Spleen (tissue), 11 donors: ENCODE measurements at regions not wholly inside any gene's neighbourhood (a gene's known extent, or its start where the extent isn't known, plus 50 kb on each side); places are given as distances from the start of the nearest gene placed in this dataset.

Source experiments
- DNase-seq: peaks from one replicate; pipeline ENCODE4 v3.0.0-alpha.2; 2020
- H3K27ac ChIP-seq, 8 donors: fragments of 200-600 bp; sonication (generic) in 7 of 8; 1 replicate in 4 of 8; 2 replicates in 4 of 8; pipeline versions ENCODE4 v1.5.0 to v1.8.0; 2016 to 2021; ENCODE audit warnings: inconsistent platforms in 4 of 8, mild to moderate bottlenecking in 4 of 8, moderate library complexity in 1 of 8
- H3K27me3 ChIP-seq, 7 donors: fragments of 200-600 bp; sonication (generic) in 6 of 7; replicated peaks in 1 of 7; 1 replicate in 4 of 7; 2 replicates in 3 of 7; pipeline versions ENCODE4 v1.5.0 to v1.8.0; 2016 to 2021; ENCODE audit warnings: inconsistent platforms in 3 of 7, mild to moderate bottlenecking in 1 of 7
- H3K36me3 ChIP-seq, 6 donors: fragments of 200-600 bp; sonication (generic) in 5 of 6; 1 replicate in 4 of 6; 2 replicates in 2 of 6; pipeline versions ENCODE4 v1.5.0 to v1.8.0; 2016 to 2021; ENCODE audit warnings: inconsistent platforms in 2 of 6
- H3K4me1 ChIP-seq, 6 donors: fragments of 200-600 bp; sonication (generic) in 5 of 6; 1 replicate in 3 of 6; 2 replicates in 3 of 6; pipeline versions ENCODE4 v1.5.0 to v1.8.0; 2016 to 2021; ENCODE audit warnings: inconsistent platforms in 3 of 6
- H3K4me3 ChIP-seq, 8 donors: fragments of 200-600 bp; sonication (generic) in 7 of 8; 1 replicate in 4 of 8; 2 replicates in 4 of 8; pipeline versions ENCODE4 v1.5.0 to v1.8.0; 2016 to 2021; ENCODE audit warnings: inconsistent platforms in 4 of 8, mild to moderate bottlenecking in 4 of 8, moderate library complexity in 2 of 8
- H3K9me3 ChIP-seq, 8 donors: fragments of 200-600 bp; sonication (generic) in 7 of 8; 1 replicate in 4 of 8; 2 replicates in 4 of 8; pipeline versions ENCODE4 v1.5.0 to v1.8.0; 2016 to 2021; ENCODE audit warnings: inconsistent platforms in 4 of 8
- POLR2A ChIP-seq, 3 donors: fragments of 450-650 bp; IDR thresholded peaks; one replicate each; pipeline ENCODE4 v1.5.1; 2017; ENCODE audit warnings: antibody characterized with exemption in 3 of 3, mild to moderate bottlenecking in 1 of 3
- POLR2AphosphoS5 ChIP-seq, 3 donors: sonication (generic); formaldehyde crosslinking; IDR thresholded peaks; one replicate each; pipeline ENCODE4 v1.5.1; 2017; ENCODE audit warnings: antibody characterized with exemption in 3 of 3
- whole genome bisulfite sequencing, 5 donors: extraction: QIAGEN DNeasy Blood & Tissue Kit in 3 of 5; methylation state at CpG; one replicate each; pipeline versions ENCODE4 v1.1.5 to v1.1.7; 2013 to 2018; 5-methylcytosine and 5-hydroxymethylcytosine counted together
- intact Hi-C: fragments of 100-400 bp; cut with DNase I; formaldehyde crosslinking; loops from one replicate; pipeline ENCODE4 v1.15.0; 2023; ENCODE audit warnings: low total_unique reads
- TF ChIP-seq, protein P1 (sequence below), 11 experiments: fragments of 200-600 bp in 7 of 11; fragments of 450-650 bp in 4 of 11; sonication (generic) in 4 of 11; IDR thresholded peaks in 8 of 11; conservative IDR thresholded peaks in 3 of 11; 1 replicate in 7 of 11; 2 replicates in 4 of 11; pipeline versions ENCODE4 v1.4.0 to v1.8.0; 2016 to 2021; ENCODE audit warnings: antibody characterized with exemption in 11 of 11, inconsistent platforms in 4 of 11, mild to moderate bottlenecking in 1 of 11
- donor health status: healthy with polysubstance abuse.
- donor health status: DM: no; HTN: no; CAD: no; lungs with moderate emphysema.
- donor health status: DM: no; HTN: no; CAD: no.
- donor health status: Bipolar disorder and iron deficiency.
- donor health status: healthy.
- donor health status: DM: no; HTN: no; CAD: no.
- donor health status: DM: yes; HTN: yes; CAD: no.

DNA sequence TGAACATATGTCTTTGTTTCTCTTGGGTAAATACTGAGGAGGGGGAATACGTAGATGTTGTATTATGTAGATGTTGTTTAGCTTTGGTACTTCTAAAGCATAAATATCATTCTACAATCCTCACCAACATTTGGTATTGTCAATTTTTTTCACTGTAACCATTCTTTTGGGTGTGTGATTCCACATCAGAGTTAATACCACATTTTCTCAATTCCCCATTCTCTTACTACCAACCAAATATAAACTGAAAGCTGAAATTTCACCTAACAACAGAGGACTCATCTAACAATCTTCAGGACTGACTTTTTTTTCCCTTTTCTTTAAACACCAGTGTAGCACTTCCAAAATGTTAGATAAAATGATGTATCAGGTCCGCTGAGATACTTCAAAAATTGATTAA, 120.7 kb upstream of the RIOK3 start:
- H3K4me3 ChIP-seq: no peak overlapping the region
- TF ChIP-seq POLR2AphosphoS5 (IDR thresholded peaks at IDR 0.05): no peak
- TF ChIP-seq, protein P1, sequence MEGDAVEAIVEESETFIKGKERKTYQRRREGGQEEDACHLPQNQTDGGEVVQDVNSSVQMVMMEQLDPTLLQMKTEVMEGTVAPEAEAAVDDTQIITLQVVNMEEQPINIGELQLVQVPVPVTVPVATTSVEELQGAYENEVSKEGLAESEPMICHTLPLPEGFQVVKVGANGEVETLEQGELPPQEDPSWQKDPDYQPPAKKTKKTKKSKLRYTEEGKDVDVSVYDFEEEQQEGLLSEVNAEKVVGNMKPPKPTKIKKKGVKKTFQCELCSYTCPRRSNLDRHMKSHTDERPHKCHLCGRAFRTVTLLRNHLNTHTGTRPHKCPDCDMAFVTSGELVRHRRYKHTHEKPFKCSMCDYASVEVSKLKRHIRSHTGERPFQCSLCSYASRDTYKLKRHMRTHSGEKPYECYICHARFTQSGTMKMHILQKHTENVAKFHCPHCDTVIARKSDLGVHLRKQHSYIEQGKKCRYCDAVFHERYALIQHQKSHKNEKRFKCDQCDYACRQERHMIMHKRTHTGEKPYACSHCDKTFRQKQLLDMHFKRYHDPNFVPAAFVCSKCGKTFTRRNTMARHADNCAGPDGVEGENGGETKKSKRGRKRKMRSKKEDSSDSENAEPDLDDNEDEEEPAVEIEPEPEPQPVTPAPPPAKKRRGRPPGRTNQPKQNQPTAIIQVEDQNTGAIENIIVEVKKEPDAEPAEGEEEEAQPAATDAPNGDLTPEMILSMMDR (IDR thresholded peaks at IDR 0.05 in 8 of 11, conservative IDR thresholded peaks at IDR 0.05 in 3 of 11): no peak
- TF ChIP-seq POLR2A (IDR thresholded peaks at IDR 0.05): no peak
- peaks cover 0 to 3% (median 0%) of the 10 kb centered on the region in 8 donors for H3K9me3 ChIP-seq
- H3K4me1 ChIP-seq: peaks cover 0 to 9% (median 0%) of the 10 kb centered on the region in 6 donors
- DNase-seq: no peak
- 94 to 100% (median 96%) methylated on average over 2 of the region's 2 CpGs for WGBS, 5 donors
- H3K27me3 ChIP-seq: no peaks in the 10 kb centered on the region
- intact Hi-C loops: no loop called here
- H3K27ac ChIP-seq: no peak overlapping the region
- H3K36me3 ChIP-seq: peaks cover 0 to 4% (median 0%) of the 10 kb centered on the region in 6 donors

DNA sequence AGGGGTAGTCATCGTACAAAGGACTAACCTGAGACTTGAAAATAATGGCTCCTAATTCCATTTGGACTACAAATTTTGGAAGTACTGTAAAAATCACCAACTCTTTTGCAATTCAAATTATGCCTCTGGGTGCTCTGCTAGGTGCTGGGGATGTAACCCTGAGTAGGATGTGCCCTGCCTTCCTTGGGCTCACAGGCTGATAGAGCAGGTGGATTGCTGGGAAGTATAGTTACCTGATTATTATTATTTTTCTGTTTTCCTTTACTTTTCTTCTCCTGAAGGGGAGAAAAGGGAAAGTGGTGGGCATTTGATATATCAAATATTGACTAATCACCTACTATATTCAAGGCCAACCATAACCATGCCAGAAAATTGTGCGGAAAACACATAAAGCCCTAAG, 119.3 kb upstream of the RIOK3 start:
- 45 to 73% (median 50%) methylated on average over 2 of the region's 2 CpGs for WGBS, 5 donors

DNA sequence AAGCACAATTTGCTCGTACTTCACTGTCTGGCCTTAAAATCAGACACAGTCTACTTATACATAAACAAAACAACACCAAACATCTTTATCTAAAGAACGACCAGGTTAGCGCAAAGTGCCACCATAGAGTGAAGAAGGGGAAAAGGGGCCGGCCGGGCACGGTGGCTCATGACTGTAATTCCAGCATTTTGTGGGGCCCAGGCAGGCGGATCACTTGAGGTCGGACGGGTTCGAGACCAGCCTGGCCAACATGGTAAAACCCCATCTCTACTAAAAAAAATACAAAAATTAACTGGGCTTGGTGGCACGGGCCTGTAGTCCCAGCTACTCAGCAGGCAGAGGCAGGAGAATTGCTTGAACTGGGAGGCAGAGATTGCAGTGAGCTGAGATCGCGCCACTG, 118.5 kb upstream of the RIOK3 start:
- Histone ChIP-seq H3K27me3 (no peaks in the 10 kb centered on the region), H3K4me3 (no peak overlapping the region), H3K27ac (no peak overlapping the region), H3K9me3 (peaks cover 0 to 2% (median 0%) of the 10 kb centered on the region in 8 donors), H3K36me3 (peaks cover 0 to 4% (median 0%) of the 10 kb centered on the region in 6 donors), H3K4me1 (peaks cover 0 to 9% (median 0%) of the 10 kb centered on the region in 6 donors)
- intact Hi-C loops: no loop called here
- no peak for DNase-seq
- TF ChIP-seq, protein P1 (IDR thresholded peaks at IDR 0.05 in 8 of 11, conservative IDR thresholded peaks at IDR 0.05 in 3 of 11): no peak
- no peak for TF ChIP-seq POLR2A (IDR thresholded peaks at IDR 0.05)
- whole genome bisulfite sequencing, 5 donors: 94 to 99% (median 98%) methylated on average over 13 of the region's 13 CpGs

More for the DNA sequence above, 119.3 kb upstream of the RIOK3 start:
- no peak for DNase-seq
- Histone ChIP-seq H3K27me3 (no peaks in the 10 kb centered on the region), H3K36me3 (peaks cover 0 to 4% (median 0%) of the 10 kb centered on the region in 6 donors), H3K4me3 (no peak overlapping the region), H3K9me3 (peaks cover 0 to 3% (median 0%) of the 10 kb centered on the region in 8 donors), H3K27ac (no peak overlapping the region), H3K4me1 (peaks cover 0 to 9% (median 0%) of the 10 kb centered on the region in 6 donors)
- intact Hi-C loops: no loop called here
- TF ChIP-seq POLR2A (IDR thresholded peaks at IDR 0.05): no peak
- TF ChIP-seq, protein P1 (IDR thresholded peaks at IDR 0.05 in 8 of 11, conservative IDR thresholded peaks at IDR 0.05 in 3 of 11): no peak
- no peak for TF ChIP-seq POLR2AphosphoS5 (IDR thresholded peaks at IDR 0.05)

DNA sequence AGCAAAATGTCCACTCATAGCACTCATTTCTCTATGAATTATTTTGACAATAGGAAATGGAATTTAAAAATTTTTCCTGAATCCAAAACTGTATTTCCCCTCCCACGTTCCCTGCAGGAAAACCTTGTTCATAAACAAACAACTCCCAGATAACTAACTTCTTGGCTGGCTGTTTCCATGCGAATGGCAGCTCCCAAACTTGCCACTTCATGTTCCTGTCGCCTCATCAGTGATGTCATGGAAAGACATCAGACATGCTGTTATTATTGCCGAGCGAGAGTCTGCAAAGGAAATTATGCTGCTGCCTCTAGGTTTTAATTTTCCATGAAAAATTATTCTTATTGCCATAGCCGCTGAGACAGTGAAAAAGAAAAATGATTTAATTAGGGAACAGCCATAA, 117.0 kb upstream of the RIOK3 start:
- Histone ChIP-seq H3K27ac (peak overlapping the region in 3 of 8 donors; percentile 40 to 54 (median 43)), H3K36me3 (peaks cover 0 to 5% (median 0%) of the 10 kb centered on the region in 6 donors), H3K4me3 (no peak overlapping the region), H3K27me3 (no peaks in the 10 kb centered on the region), H3K9me3 (no peaks in the 10 kb centered on the region), H3K4me1 (peaks cover 0 to 5% (median 0%) of the 10 kb centered on the region in 6 donors)
- intact Hi-C loops: no loop called here
- no peak for DNase-seq
- WGBS, 5 donors: 57 to 70% (median 68%) methylated on average over 6 of the region's 6 CpGs
- no peak for TF ChIP-seq POLR2A (IDR thresholded peaks at IDR 0.05)
- peak in 1 of 3 donors; percentile 57 for TF ChIP-seq POLR2AphosphoS5 (IDR thresholded peaks at IDR 0.05)
